ENCODE measurements at regions not wholly inside any gene's neighbourhood (a gene's known extent, or its start where the extent isn't known, plus 50 kb on each side); places are given as distances from the start of the nearest gene placed in this dataset.
"Not testable (repeated sequence)": the region's sequence is repeated elsewhere in the genome, so short reads cannot be mapped to it uniquely, and the experiment has no call there.

DNA sequence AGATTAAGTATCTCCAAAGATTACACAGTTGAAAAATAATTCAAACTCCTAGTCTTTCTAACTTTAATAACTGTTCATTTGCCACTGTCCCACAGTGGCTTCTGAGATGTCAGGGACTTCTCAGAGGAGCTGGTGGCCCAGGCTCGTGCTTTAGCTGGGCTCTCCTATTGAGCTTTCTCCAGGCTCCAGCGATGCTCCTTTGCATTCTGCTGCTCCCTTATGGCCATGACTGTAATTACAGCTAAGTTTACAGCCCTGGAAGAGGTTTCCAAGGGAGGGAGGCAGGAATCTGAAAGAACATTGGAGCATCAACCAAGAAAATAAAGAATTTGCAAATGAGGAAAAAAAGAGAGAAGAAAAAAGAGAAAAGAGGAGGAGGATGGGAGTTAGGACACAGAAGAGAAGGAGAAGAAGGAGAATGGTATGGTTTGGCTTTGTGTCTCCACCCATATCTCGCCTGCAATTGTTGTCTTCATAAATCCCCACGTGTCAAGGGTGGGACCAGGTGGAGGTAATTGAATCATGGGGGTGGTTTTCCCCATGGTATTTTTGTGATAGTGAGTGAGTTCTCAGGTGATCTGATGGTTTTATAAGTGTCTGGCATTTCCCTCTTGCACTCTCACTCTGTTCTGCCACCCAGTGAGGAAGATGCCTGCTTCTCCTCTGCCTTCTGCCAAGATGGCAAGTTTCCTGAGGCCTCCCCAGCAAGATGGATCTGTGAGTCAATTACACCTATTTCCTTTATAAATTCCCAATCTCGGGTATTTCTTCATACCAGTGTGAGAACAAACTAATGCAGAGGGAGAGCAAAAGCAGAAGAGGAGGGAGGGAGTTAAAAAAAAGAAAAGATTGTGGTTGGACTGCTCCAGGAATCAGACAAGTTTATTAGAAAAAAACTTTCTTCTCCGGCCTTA, 857.0 kb downstream of the KCNA4 start:
- peak; percentile 69 for DNase-seq

DNA sequence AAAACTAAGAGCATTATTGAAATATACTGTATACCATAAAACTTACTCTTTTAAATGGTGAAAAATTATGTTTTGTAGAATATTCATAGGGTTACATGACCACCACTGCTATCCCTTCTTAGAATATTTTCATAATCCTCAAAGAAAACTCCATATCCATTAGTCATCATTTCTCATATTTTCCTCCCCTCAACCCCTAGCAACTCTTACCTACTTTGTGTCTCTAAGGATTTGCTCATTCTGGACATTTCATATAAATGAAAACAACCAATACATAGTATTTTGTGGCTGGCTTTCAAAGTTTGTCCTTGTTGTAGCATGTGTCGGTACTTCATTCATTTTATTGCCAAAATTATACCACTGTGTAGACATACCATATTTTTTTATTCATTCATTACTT, 863.8 kb downstream of the KCNA4 start:
- no peak for DNase-seq

DNA sequence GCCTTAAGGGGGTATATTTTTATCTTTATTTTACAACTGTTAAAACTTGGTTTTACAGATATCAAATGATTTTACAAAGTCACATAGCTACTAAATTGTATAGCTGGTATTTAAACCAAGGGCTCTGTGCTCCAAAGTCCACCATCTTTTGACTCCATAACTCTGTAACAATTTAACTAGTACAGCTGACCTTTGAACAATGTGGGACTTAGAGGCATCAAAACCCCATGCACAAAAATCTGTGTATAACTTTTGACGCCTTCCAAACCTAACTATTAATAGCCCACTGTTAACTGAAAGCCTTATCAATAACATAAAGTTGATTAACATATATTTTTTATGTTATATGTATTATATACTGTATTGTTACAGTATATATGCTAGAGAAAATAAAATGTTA, 874.3 kb downstream of the KCNA4 start:
- DNase-seq: not testable (repeated sequence)

DNA sequence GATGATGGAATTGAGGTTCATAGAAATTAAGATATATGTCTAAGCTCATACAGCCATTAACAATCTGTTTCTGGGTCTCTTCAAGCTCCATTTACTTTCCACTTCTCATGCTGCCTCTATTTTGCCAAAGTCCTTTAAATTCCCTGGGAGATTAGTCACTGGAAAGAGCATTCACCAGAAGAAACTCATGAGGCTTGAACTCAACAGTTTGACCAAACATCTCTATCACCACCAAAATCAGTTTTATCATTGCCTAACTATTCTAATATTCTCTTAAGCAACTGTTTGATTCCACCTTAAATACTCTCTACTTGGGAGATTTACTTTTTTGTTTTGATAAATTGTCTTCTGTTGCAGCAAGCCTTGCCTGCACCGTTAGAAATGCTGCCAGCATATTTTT, 881.3 kb downstream of the KCNA4 start:
- no peak for DNase-seq

DNA sequence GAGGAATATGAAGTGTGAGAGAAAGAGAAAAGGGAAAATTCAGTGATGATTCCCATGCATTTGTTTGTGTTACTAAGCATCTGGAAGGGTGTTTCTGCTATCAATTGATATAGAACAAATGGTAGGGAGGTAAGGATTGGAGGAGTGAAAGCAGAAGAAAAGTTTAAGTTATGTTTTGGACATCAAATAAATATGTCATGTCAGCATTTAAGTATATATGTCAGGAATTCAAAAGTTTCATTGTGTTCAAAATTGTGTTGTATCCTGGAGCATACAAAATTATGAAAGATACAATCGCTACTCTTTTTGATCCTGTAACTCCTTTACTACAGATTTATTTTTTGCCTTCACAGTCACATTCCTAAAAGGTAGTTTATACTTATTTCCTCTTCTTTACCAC, 885.8 kb downstream of the KCNA4 start:
- DNase-seq: no peak

DNA sequence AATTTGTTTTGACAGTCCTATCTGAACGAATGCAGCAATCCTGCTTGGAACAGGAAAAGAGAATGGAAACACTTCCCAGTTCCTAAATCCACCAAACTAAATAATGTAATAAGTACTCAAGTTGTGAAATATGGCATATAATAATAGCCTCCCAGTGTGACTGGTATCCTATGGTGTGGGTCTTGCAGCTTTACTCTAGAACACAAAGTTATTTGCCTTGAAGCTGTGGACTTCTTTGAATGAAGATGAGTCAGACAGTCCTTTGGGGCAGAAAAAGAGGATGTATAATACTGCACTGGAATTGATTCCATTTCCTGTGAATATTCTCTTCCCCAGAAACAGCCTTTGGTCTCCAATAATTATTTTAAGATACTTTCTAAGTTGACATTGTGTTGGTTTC, 887.0 kb downstream of the KCNA4 start:
- no peak for DNase-seq

DNA sequence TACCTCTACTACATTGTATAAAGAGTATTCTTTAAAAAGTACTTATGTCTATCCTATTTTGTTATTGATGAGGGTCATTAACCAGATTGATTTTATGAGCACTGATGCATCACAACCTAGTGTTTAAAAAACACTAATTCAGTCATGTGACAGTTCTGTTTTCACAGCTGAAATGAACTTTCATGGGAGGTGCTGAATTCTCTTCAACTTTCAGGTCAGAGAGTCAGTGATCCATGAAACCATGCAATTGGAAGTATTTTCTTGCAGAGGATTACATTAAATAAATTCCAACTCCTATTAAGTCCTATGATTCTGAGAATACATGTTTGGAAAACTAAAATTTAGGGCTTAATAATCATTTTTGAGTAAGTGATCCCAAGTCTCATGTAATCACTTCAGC, 889.4 kb downstream of the KCNA4 start:
- no peak for DNase-seq

DNA sequence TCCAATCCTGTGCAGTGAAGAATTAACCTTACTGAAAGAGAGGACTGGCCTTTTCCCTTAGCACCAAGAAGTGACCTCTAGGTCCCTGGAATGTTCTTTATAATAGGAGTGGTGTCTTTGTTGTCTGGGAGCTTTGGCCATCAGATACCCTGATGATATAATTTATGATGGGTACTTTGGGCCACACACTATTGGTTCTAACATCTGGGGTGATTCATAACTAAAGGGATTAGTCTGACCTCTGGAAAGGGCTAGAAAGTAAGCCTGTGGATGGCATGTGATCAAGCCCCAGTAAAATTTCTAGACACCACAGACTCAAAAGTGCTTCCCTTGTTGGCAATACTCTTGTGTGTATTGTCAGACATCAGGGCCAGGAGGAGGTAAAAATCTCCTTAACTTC, 891.2 kb downstream of the KCNA4 start:
- DNase-seq: no peak

DNA sequence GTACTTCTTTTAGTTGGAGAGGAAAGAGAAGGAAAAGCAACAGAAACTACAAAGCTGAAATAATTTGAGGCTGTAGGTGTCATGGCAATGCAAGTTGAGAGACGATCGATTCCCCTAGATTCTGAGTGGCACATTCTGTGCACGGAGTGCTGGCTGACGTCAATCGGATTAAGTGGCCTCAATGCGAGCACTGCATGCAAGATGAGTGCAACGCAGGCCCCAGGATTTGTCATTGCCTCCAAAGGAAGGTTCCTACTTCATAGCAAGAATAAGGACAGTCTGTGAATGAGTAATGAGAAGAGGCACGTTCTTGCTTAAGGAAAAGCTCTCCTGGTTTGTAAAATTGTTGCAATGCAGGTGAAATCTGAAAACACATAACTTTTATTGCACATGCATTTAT, 892.4 kb downstream of the KCNA4 start:
- DNase-seq: no peak

DNA sequence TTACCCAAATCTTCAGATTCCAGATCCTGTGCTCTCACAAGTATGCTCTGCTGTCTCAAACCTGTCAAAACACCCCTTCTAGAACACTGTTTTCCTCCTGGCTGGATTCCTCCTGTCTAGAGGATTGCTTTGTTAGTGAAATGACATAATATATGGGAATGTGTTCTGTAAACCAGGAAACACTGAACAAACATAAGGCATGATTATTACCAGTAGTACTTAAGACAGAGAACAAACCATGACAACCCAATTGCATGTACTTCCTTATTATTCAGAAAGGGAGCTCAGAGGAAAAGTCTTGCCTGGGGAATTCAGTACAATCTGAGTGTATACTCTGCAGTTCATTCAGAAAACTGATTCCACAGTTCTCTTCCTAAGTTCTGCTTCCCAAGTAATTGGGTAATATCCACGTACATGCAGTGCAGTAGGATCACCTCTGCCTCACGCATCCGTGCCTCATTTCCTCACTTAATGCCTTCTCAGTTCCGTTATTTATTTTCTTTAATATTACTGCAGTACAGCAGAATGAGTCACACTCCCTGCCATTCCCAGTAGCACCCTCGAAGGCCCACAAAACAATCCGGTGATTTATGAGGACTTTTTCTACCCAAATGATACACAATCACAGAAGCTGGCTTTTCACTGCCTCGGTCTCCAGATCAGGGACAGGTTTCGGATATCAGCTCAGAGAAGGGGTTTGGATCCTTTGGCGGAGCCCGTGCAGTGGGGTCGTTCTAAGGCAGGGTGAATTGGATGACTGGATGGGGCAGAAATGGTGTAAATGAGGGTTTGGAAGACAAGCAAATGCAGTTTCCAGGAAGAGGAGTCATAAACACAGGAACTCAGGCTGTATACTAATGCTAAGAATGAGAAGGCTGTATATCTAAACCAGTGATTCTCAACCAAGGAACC, 896.9 kb downstream of the KCNA4 start:
- DNase-seq: peak; percentile 70

DNA sequence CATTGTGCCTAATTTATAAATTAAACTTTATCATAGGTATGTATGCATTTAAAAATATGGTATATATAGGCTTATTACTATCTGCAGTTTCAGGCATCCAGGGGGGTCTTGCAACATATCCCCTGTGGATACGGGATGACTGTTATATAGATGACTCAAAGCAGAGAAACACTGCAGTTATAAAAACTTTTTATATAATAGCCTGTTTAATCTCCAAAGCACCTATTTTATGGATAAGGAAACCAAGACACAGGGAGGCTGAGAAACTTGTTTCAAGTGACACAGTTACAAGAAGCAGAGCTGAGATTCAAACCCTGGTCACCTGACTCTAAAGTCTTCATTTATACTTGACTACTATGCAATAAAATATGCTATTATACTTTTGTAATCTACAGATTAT, 897.7 kb downstream of the KCNA4 start:
- no peak for DNase-seq

DNA sequence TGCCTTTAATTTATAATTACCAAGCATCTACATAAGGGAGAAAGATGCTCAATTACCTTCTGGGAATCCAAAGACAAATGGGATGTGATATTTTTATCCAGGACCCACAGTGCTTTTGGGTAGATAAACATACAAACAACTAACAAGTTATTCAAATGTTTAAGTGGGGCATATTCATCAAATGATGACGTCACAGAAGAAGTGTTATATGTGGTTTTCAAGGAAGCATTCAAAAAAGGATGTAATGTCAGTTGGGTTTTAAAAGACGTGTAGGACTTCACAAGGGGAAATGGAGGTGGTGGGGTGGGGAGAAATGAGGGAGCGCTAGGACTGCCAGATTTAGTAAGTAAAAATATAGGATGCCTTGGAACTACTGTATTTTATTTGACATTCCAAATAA, 915.9 kb downstream of the KCNA4 start:
- no peak for DNase-seq

DNA sequence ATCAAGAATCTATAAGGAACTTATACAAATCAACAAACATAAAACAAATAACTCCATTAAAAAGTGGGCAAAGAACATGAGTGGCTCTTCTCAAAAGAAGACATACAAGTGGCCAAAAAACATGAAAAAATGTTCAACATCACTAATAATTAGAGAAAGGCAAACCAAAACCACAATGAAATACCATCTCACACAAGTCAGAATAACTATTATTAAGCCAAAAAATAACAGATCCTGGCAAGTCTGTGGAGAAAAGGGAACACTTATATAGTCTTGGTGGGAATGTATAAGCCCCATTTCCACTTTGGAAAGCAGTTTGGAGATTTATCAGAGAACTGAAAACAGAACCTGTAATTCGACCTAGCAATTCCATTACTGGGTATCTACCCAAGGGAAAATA, 921.0 kb downstream of the KCNA4 start:
- DNase-seq: no peak

DNA sequence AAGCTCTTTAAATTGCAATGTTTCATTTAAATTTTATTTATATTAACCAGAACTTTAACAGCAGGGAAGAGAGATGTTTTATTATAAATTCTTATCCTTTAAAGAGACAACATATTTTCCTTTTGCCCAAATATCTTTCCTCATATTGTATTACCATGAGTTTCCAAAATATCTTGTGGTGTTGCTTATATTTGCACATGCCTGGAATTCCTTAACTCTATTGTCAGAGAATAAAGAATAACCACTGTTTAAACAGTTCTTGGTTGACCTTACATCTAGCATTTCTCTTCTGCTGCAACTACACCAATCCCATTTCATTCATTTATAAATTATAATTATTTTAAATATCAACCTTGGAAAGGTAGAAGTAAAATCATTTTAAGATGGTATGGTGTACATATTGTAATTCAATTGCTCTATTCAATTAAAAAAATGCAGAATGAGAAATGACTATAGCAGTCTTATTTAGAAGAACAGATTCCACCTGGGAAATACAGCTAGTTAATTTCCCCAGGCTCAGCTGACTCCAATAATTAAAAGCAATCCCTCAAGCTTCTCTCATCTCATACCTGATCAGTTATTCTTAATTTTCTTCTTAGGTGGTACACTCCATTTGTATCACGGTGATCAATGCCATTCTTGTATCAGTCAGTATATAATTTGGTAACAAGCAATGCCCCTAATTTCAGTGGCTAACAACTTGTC, 923.3 kb downstream of the KCNA4 start:
- no peak for DNase-seq

DNA sequence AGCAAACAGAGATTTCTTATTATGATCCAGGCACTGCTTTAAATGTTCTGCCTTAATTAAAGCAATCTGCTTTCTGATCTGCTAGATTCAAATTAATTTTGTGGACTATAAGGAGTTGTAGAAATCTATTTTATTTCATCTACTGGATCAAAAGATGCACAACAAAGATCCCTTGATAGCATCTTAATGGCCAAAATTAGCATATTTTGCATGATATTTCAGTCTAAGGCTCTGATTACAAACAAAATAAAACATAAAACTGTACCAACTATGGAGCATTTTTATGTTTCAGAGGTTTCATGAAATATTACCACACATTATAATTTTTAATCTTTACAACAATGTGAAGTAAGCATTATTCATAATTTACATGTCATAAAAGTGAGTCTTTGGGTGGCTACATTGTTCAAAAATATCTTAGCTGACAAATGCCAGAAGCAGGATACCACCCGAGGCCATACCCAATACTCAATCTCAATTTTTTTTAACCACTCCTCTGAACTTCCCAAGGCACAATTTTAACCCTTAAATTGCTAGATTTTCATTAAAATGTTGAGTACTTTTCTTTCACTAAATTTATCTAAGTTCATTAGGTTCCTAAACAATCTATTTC, 929.5 kb downstream of the KCNA4 start:
- no peak for DNase-seq

DNA sequence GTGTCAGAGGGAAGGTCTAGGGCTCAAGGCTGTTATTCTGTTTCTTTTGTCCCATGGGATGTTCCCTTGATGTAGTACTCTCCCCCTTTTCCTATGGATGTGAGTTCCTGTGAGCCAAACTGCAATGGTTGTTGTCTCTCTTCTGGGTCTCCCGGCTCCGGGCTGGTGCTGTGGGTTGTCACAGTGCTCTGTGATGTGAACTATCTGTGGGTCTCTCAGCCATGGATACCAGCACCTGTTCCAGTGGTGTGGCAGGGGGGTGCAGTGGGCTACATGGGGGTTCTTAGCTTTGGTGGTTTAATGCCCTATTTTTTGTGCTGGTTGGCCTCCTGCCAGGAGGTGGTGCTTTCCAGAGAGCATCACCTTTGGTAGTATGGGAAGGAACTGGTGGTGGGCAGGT, 941.1 kb downstream of the KCNA4 start:
- DNase-seq: no peak

DNA sequence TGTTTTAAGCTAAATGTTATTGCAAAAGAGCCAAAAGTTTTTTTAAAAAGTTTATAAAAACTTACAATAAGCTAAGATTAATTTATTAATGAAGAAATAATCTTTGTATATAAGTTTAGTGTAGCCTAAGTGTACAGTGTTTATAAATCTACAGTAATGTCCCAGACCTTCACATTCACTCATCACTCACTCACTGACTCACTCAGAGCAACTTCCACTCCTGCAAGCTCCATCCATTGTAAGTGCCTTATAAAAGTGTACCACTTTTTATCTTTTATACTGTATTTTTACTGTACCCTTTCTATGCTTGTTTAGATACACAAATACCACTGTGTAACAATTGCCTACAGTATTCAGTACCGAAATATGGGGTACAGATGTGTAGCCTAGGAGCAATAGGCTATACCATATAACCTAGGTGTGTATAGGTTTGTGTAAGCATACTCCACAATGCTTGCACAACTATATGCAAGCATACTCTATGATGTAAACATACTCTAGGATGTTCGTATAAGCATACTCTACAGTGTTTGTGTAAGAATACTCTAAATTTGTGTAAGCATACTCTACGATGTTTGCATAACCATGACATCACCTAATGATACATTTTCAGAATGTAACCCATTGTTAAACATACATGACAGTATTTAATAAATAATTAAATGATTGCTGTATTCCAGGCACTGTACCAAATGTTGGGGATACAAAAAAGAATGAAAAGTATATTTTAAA, 953.0 kb downstream of the KCNA4 start:
- no peak for DNase-seq

DNA sequence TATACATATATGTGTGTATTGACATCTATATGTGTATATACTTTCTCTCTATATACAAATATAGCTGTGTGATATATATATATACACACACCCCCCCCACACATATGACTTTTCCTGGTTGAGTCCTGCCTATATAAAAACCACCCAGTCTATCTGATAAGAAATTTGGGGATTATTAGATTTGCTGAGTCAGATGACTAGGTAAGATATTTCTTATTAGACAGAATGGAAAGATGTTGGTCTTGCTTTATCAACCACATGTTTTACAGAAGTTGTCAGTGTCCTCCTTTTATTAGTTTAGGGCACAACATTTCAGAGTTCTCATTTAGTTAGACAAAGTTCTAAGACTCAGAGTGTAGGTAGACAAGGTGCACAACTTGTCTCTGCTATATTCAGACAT, 953.3 kb downstream of the METTL15 start:
- no peak for DNase-seq

DNA sequence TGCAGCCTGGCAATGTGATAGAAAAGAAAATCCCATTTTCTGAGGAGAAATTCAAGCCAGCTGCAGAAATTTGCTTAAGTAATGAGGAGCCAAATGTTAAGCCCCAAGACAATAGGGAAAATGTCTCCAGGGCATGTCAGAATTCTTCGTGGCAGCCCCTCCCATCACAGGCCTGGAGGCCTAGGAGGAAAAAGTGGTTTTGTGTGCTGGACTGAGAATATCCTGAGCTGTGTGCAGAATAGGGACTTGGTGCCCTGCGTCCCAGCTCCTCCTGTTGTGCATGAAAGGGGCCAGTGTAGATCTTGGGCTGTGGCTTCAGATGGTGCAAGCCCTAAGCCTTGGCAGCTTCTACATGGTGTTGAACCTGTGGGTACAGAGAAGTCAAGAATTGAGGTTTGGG, 948.3 kb downstream of the METTL15 start:
- DNase-seq: not testable (repeated sequence)

DNA sequence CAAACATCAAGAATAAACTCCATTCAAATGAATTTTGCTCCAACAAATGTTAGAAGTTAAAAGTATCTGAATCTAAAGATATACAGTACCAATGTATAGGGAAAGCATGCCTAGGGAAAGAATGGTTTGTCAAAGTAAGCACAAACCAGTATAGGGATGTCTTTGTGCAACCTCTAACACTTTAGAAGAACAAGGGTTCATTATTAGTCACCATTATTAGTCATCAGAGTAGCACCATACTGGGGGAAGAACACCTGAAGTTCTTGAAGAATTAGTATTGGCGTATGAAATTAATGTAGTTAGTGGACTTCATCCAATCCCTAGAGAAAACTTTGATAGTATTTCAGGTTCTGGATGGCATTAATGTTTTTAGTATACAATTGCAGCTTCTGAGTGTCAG, 943.7 kb downstream of the METTL15 start:
- no peak for DNase-seq

DNA sequence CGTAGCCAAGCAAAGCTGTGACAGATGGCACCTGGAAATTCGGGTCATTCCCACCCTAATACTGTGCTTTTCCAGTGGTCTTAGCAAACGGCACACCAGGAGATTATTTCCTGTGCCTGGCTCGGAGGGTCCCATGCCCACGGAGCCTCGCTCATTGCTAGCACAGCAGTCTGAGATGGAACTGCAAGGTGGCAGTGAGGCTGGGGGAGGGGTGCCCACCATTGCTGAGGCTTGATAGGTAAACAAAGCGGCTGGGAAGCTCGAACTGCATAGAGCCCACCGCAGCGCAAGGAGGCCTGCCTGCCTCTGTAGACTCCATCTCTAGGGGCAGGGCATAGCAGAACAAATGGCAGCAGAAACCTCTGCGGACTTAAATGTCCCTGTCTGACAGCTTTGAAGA, 942.8 kb downstream of the METTL15 start:
- DNase-seq: not testable (repeated sequence)

DNA sequence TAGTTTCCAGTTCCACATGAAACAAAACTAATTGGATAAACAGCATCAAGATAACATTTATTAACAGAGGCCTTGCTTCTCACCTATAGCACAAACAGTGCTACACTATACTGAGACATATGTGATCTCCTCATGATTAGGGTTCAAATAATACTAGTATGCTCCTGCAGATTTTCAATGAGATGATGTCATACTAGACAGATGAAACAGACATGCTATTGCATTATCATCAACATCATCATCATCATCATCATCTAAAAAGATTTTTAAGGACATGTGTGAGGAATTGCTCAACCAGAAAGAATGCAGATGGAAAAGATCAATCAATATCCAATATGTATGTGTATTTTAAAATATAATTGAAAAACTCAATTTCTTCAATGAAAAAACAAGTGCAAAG, 932.3 kb downstream of the METTL15 start:
- DNase-seq: no peak

Data from tongue (tissue), 1 donor.